ENCODE measurements at regions not wholly inside any gene's neighbourhood (a gene's known extent, or its start where the extent isn't known, plus 50 kb on each side); places are given as distances from the start of the nearest gene placed in this dataset.

DNA sequence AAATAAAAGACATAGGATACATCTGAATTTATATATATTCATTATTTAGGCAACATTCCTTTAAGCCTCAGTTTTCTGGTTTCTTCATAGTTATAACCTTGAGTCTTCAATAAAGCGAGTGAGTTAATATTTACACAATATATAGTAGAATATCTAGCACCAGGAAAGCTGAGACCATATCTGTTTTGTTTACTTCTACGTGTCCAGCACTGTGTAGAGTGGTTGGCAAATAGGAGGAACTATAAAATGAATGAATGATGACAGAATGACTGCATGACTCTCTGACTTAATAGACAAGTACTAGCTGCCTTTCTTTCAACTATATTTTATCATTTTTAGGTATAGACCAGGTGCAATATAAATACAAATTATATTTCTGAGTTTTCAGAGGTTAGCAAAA, 197.8 kb upstream of the RBMS3 start:
- H3K9me3 ChIP-seq, result peaks cover 0 to 6% (median 0%) of the 10 kb centered on the region in 4 donors
- intact Hi-C loops (cut with DNase I), result no loop called here
- H3K27me3 ChIP-seq, result no peaks in the 10 kb centered on the region
- 67% methylated on average over 2 of the region's 2 CpGs for WGBS
- TF ChIP-seq EP300 (IDR thresholded peaks at IDR 0.05) (no peak), POLR2A (IDR thresholded peaks at IDR 0.05; ENCODE audit: low read depth) (no peak), CTCF (IDR thresholded peaks at IDR 0.05) (no peak), POLR2AphosphoS5 (IDR thresholded peaks at IDR 0.05) (no peak)
- H3K27ac ChIP-seq (replicated peaks in 1 of 4), result no peak overlapping the region
- H3K4me1 ChIP-seq, result peaks cover 5 to 14% (median 8%) of the 10 kb centered on the region in 4 donors
- H3K36me3 ChIP-seq, result no peaks in the 10 kb centered on the region
- DNase-seq (ENCODE audit: extremely low spot score), result no peak
- H3K4me3 ChIP-seq, result no peak overlapping the region

DNA sequence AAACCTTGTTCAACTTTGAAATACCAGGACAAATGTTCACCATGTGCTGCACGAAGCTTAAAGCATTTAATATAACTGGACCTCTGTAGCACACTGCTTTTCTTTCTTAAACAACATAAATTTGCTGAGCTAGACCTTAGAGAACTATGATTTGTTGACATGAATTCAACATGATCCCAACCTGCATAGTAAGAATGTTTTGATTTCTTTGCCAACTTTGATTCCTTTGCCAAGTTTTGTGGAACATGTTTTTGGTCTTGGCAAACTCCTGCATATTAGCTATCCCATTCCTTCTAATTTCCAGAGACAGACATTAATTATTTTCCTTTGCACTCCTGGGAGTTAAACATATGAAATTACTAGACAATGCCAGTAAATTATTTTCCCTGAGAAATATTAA, 197.2 kb upstream of the RBMS3 start:
- WGBS, result 41% methylated on average over 1 of the region's 1 CpG
- Histone ChIP-seq H3K4me3 (no peak overlapping the region), H3K9me3 (peaks cover 0 to 6% (median 0%) of the 10 kb centered on the region in 4 donors), H3K36me3 (no peaks in the 10 kb centered on the region), H3K27ac (replicated peaks in 1 of 4) (no peak overlapping the region), H3K27me3 (no peaks in the 10 kb centered on the region), H3K4me1 (peaks cover 5 to 14% (median 8%) of the 10 kb centered on the region in 4 donors)
- TF ChIP-seq POLR2AphosphoS5 (IDR thresholded peaks at IDR 0.05) (no peak), POLR2A (IDR thresholded peaks at IDR 0.05; ENCODE audit: low read depth) (no peak), CTCF (IDR thresholded peaks at IDR 0.05) (no peak), EP300 (IDR thresholded peaks at IDR 0.05) (no peak)
- DNase-seq (ENCODE audit: extremely low spot score), result no peak
- intact Hi-C loops (cut with DNase I), result no loop called here

- no peak for DNase-seq (ENCODE audit: extremely low spot score)
- Histone ChIP-seq H3K36me3 (no peaks in the 10 kb centered on the region), H3K4me1 (peaks cover 4 to 8% (median 5%) of the 10 kb centered on the region in 4 donors), H3K4me3 (no peak overlapping the region), H3K9me3 (no peaks in the 10 kb centered on the region), H3K27ac (replicated peaks in 1 of 4) (no peak overlapping the region), H3K27me3 (no peaks in the 10 kb centered on the region)
- intact Hi-C loops (cut with DNase I), result no loop called here
- TF ChIP-seq POLR2A (IDR thresholded peaks at IDR 0.05; ENCODE audit: low read depth) (no peak), EP300 (IDR thresholded peaks at IDR 0.05) (no peak), POLR2AphosphoS5 (IDR thresholded peaks at IDR 0.05) (no peak), CTCF (IDR thresholded peaks at IDR 0.05) (no peak)
- WGBS, result 96% methylated on average over 3 of the region's 3 CpGs
These were observed 192.3 kb upstream of the RBMS3 start for GRCh38 chr3:29088579-29088978.

DNA sequence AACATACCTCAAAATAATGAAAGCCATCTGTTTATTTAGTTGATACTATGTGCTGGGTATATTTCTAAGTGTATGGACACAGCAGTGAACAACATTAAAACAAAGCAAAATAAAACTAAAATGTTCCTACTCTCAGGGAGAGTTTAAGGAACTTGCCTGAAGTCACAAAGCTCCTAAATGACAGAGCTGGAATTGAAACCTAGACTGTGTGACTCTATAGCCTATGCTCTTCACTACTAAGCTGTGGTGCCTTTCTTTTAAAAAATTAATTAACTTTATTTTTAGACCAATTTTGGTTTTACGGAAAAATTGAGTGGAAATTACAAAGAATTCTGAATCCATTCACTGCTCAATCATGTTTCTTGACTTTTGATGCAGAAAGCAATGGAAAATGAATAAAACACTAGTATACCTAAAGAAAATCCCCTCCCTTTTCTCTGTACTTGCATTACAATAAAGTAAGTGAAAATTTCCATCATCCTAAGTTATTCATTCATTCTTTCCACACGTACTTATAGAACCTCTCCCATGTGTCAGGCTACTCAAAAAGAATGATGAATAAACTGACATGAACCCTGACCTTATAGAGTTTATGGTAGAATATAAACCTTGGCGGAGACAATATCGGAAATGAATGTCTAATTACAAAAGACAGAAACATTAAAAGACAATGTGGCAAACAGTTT, 189.8 kb upstream of the RBMS3 start:
- DNase-seq (ENCODE audit: extremely low spot score), result no peak
- H3K27ac ChIP-seq (replicated peaks in 1 of 4), result no peak overlapping the region
- no peaks in the 10 kb centered on the region for H3K27me3 ChIP-seq
- no peak overlapping the region for H3K4me3 ChIP-seq
- TF ChIP-seq CTCF (IDR thresholded peaks at IDR 0.05) (no peak), EP300 (IDR thresholded peaks at IDR 0.05) (no peak), POLR2A (IDR thresholded peaks at IDR 0.05; ENCODE audit: low read depth) (no peak), POLR2AphosphoS5 (IDR thresholded peaks at IDR 0.05) (no peak)
- H3K4me1 ChIP-seq, result no peaks in the 10 kb centered on the region
- H3K9me3 ChIP-seq, result no peaks in the 10 kb centered on the region
- intact Hi-C loops (cut with DNase I), result no loop called here
- 82% methylated on average over 4 of the region's 4 CpGs for WGBS
- no peaks in the 10 kb centered on the region for H3K36me3 ChIP-seq

Data from esophagus muscularis mucosa (tissue), 4 donors.